OCI-LY3 (cell line): ENCODE measurements at regions not wholly inside any gene's neighbourhood (a gene's known extent, or its start where the extent isn't known, plus 50 kb on each side); places are given as distances from the start of the nearest gene placed in this dataset.
"Not testable (repeated sequence)": the region's sequence is repeated elsewhere in the genome, so short reads cannot be mapped to it uniquely, and the experiment has no call there.

Experiments used
- H2AFZ ChIP-seq: fragments of 200-600, 300-600 bp; shearing (Covaris generic); 2 replicates; pipeline ENCODE4 v1.6.0; 2014; ENCODE audit warnings: antibody characterized with exemption, low read depth, low read length
- H3K27ac ChIP-seq: fragments of 200-600, 300-600 bp; sonication (generic); 2 replicates; pipeline ENCODE4 v1.5.1; 2014; ENCODE audit warnings: mild to moderate bottlenecking, low read length, moderate library complexity, mixed read lengths
- H3K27me3 ChIP-seq: fragments of 200-600, 300-600 bp; sonication (generic); 2 replicates; pipeline ENCODE4 v1.6.1; 2014; ENCODE audit warnings: low read depth, low read length, mixed read lengths
- H3K36me3 ChIP-seq: fragments of 200-600, 300-600 bp; sonication (generic); replicated peaks from 2 replicates; pipeline ENCODE3; 2014; ENCODE audit warnings: low read depth, low read length, mixed read lengths
- H3K4me1 ChIP-seq: fragments of 300-600, 200-600 bp; sonication (generic); 2 replicates; pipeline ENCODE4 v1.6.1; 2014; ENCODE audit warnings: low read length, mixed read lengths
- H3K4me2 ChIP-seq: fragments of 200-600, 300-600 bp; sonication (generic); 2 replicates; pipeline ENCODE4 v1.6.1; 2014; ENCODE audit warnings: low read length, mixed read lengths
- H3K4me3 ChIP-seq: fragments of 300-600, 200-600 bp; sonication (generic); 2 replicates; pipeline ENCODE4 v1.5.1; 2014; ENCODE audit warnings: antibody characterized with exemption, mild to moderate bottlenecking, low read length, moderate library complexity
- H3K79me2 ChIP-seq: fragments of 300-600, 200-600 bp; shearing (Covaris generic); 2 replicates; pipeline ENCODE4 v1.6.1; 2014; ENCODE audit warnings: mild to moderate bottlenecking, low read length, mixed read lengths
- H3K9ac ChIP-seq: fragments of 300-600, 200-600 bp; shearing (Covaris generic); 2 replicates; pipeline ENCODE4 v1.6.0; 2014; ENCODE audit warnings: mild to moderate bottlenecking, low read length, moderate library complexity
- H3K9me3 ChIP-seq: fragments of 200-600, 300-600 bp; shearing (Covaris generic); 2 replicates; pipeline ENCODE4 v1.6.1; 2014; ENCODE audit warnings: low read length, mixed read lengths; ENCODE audit not compliant: insufficient read depth
- H4K20me1 ChIP-seq: fragments of 200-600, 300-600 bp; sonication (generic); 2 replicates; pipeline ENCODE4 v1.6.1; 2016; ENCODE audit warnings: low read length, mixed read lengths; ENCODE audit not compliant: insufficient read depth
- EZH2phosphoT487 ChIP-seq: fragments of 200-600 bp; shearing (Covaris generic); IDR thresholded peaks from 2 replicates; pipeline ENCODE4 v1.6.1; 2018; ENCODE audit warnings: antibody characterized with exemption, mixed run types, low read depth
- TF ChIP-seq, protein P1 (sequence below): fragments of 200-600, 300-600 bp; sonication (generic); IDR thresholded peaks from 2 replicates; pipeline ENCODE4 v1.5.1; 2014; ENCODE audit warnings: antibody characterized with exemption, low read length, low read depth

DNA sequence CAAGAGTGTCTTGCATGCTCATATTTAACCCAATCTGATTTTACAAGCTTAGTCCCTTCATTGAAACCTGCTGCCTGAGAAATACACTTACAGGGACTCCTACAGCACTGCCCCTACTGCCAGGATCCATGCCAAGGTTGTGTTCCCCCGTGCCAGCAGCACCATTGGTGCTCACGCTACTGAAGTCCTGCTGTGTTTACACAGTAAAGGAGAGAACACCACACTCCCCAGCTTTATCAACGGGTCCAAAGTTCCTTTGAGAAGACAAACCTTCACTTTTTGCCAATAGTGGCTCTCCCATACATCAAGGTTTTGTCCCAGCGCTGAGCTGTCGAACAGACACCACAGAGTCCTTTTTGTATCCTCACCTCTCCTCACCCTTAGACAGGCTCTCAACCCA, 155.1 kb upstream of the WWC1 start:
- Histone ChIP-seq H2AFZ (no peak overlapping the region), H3K27me3 (peaks cover 53% of the 10 kb centered on the region), H3K4me2 (peak overlapping the region; percentile 45; the same call in 1 of the 2 replicates), H3K9ac (no peak overlapping the region), H3K4me3 (no peak overlapping the region), H3K79me2 (no peaks in the 10 kb centered on the region), H3K9me3 (no peaks in the 10 kb centered on the region), H4K20me1 (no peaks in the 10 kb centered on the region), H3K36me3 (no peaks in the 10 kb centered on the region), H3K4me1 (peaks cover 7% of the 10 kb centered on the region), H3K27ac (no peak overlapping the region)
- TF ChIP-seq, protein P1, sequence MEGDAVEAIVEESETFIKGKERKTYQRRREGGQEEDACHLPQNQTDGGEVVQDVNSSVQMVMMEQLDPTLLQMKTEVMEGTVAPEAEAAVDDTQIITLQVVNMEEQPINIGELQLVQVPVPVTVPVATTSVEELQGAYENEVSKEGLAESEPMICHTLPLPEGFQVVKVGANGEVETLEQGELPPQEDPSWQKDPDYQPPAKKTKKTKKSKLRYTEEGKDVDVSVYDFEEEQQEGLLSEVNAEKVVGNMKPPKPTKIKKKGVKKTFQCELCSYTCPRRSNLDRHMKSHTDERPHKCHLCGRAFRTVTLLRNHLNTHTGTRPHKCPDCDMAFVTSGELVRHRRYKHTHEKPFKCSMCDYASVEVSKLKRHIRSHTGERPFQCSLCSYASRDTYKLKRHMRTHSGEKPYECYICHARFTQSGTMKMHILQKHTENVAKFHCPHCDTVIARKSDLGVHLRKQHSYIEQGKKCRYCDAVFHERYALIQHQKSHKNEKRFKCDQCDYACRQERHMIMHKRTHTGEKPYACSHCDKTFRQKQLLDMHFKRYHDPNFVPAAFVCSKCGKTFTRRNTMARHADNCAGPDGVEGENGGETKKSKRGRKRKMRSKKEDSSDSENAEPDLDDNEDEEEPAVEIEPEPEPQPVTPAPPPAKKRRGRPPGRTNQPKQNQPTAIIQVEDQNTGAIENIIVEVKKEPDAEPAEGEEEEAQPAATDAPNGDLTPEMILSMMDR, result no peak
- TF ChIP-seq EZH2phosphoT487, result no peak

- TF ChIP-seq EZH2phosphoT487, result no peak
- TF ChIP-seq, protein P1, result no peak
- no peaks in the 10 kb centered on the region for H3K36me3 ChIP-seq
- no peak overlapping the region for H3K4me2 ChIP-seq
- peaks cover 51% of the 10 kb centered on the region for H3K27me3 ChIP-seq
- H4K20me1 ChIP-seq, result no peaks in the 10 kb centered on the region
- no peak overlapping the region for H2AFZ ChIP-seq
- H3K4me1 ChIP-seq, result peaks cover 7% of the 10 kb centered on the region
- no peak overlapping the region for H3K27ac ChIP-seq
- no peaks in the 10 kb centered on the region for H3K9me3 ChIP-seq
- H3K9ac ChIP-seq, result no peak overlapping the region
- no peak overlapping the region for H3K4me3 ChIP-seq
- no peaks in the 10 kb centered on the region for H3K79me2 ChIP-seq
Measured at GRCh38 chr5:168137265-168137664, 154.2 kb upstream of the WWC1 start.

- no peaks in the 10 kb centered on the region for H3K36me3 ChIP-seq
- no peaks in the 10 kb centered on the region for H3K79me2 ChIP-seq
- no peaks in the 10 kb centered on the region for H4K20me1 ChIP-seq
- H3K4me2 ChIP-seq, result no peak overlapping the region
- no peak for TF ChIP-seq EZH2phosphoT487
- TF ChIP-seq, protein P1, result no peak
- no peak overlapping the region for H3K4me3 ChIP-seq
- H2AFZ ChIP-seq, result no peak overlapping the region
- no peaks in the 10 kb centered on the region for H3K9me3 ChIP-seq
- no peak overlapping the region for H3K9ac ChIP-seq
- H3K27me3 ChIP-seq, result peaks cover 34% of the 10 kb centered on the region
- H3K27ac ChIP-seq, result no peak overlapping the region
- peaks cover 7% of the 10 kb centered on the region for H3K4me1 ChIP-seq
Measured at GRCh38 chr5:168140241-168140640, 151.2 kb upstream of the WWC1 start.

DNA sequence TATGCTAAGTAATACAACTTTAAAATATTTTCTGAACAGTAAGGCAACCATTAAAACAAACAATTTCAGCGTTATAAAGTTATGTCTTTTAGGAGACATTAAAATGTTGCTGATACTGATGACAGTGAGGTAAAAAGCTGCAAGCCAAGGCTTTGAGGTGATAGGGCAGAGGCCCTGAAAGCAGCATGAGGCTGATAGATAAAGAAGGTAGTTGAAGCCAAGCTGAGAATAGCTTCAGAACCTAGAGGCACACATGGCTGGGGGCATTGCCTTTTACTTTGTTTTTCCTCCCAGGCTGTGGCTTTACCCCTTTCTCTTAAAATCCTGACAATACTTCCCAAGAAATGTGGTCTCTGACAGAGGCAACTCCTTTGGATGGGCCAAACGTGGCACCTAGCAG, 149.0 kb upstream of the WWC1 start:
- H3K4me2 ChIP-seq, result no peak overlapping the region

GRCh38 chr5:168143521-168143920, 147.9 kb upstream of the WWC1 start:
- not testable (repeated sequence) for H2AFZ ChIP-seq, H3K9ac ChIP-seq, H3K79me2 ChIP-seq, H3K36me3 ChIP-seq, H3K27ac ChIP-seq, H3K9me3 ChIP-seq, H3K4me3 ChIP-seq, H4K20me1 ChIP-seq, H3K4me2 ChIP-seq, H3K4me1 ChIP-seq
- peaks cover 20% of the 10 kb centered on the region for H3K27me3 ChIP-seq

More for the DNA sequence above, 149.0 kb upstream of the WWC1 start:
- Histone ChIP-seq H4K20me1 (no peaks in the 10 kb centered on the region), H3K9ac (no peak overlapping the region), H3K9me3 (no peaks in the 10 kb centered on the region), H3K27me3 (peaks cover 14% of the 10 kb centered on the region), H3K4me3 (no peak overlapping the region), H2AFZ (no peak overlapping the region), H3K36me3 (no peaks in the 10 kb centered on the region), H3K79me2 (no peaks in the 10 kb centered on the region), H3K4me1 (no peaks in the 10 kb centered on the region), H3K27ac (no peak overlapping the region)
- TF ChIP-seq EZH2phosphoT487, result no peak
- TF ChIP-seq, protein P1, result no peak
